ENCODE measurements at regions not wholly inside any gene's neighbourhood (a gene's known extent, or its start where the extent isn't known, plus 50 kb on each side); places are given as distances from the start of the nearest gene placed in this dataset.

GRCh38 chr1:239686386-239686785, 300.0 kb downstream of the CHRM3 start:
- no peak for DNase-seq

GRCh38 chr1:239696317-239696716, 309.9 kb downstream of the CHRM3 start:
- DNase-seq: no peak

- no peak for DNase-seq
Observed at GRCh38 chr1:239700667-239701066, 314.3 kb downstream of the CHRM3 start.

GRCh38 chr1:239703075-239703474, 316.7 kb downstream of the CHRM3 start:
- no peak for DNase-seq

GRCh38 chr1:239706245-239706892, 320.0 kb downstream of the CHRM3 start:
- no peak for DNase-seq

GRCh38 chr1:239707615-239708014, 321.2 kb downstream of the CHRM3 start:
- DNase-seq: no peak

- DNase-seq: no peak
Observed at GRCh38 chr1:239708622-239709021, 322.3 kb downstream of the CHRM3 start.

- no peak for DNase-seq
Observed at GRCh38 chr1:239711768-239712167, 325.4 kb downstream of the CHRM3 start.

GRCh38 chr1:239717097-239717917, 330.9 kb downstream of the CHRM3 start:
- no peak for DNase-seq

- DNase-seq: no peak
Observed at GRCh38 chr1:239717918-239718184, 331.5 kb downstream of the CHRM3 start.

GRCh38 chr1:239718571-239718970, 332.2 kb downstream of the CHRM3 start:
- no peak for DNase-seq

GRCh38 chr1:239718997-239719628, 332.7 kb downstream of the CHRM3 start:
- no peak for DNase-seq

- no peak for DNase-seq
Observed at GRCh38 chr1:239719642-239720258, 333.4 kb downstream of the CHRM3 start.

GRCh38 chr1:239722035-239722434, 335.7 kb downstream of the CHRM3 start:
- DNase-seq: no peak

- DNase-seq: peak; percentile 31
Observed at GRCh38 chr1:239723776-239724367, 337.5 kb downstream of the CHRM3 start.

GRCh38 chr1:239725371-239725770, 339.0 kb downstream of the CHRM3 start:
- no peak for DNase-seq

GRCh38 chr1:239725933-239726332, 339.6 kb downstream of the CHRM3 start:
- DNase-seq: no peak

GRCh38 chr1:239730378-239730777, 344.0 kb downstream of the CHRM3 start:
- DNase-seq: no peak

GRCh38 chr1:239731082-239731748, 344.8 kb downstream of the CHRM3 start:
- peak; percentile 41 for DNase-seq

- no peak for DNase-seq
Observed at GRCh38 chr1:239732770-239733169, 346.4 kb downstream of the CHRM3 start.

- peak; percentile 60 for DNase-seq
Observed at GRCh38 chr1:239733995-239734394, 347.6 kb downstream of the CHRM3 start.

- DNase-seq: no peak
Observed at GRCh38 chr1:239735111-239735510, 348.7 kb downstream of the CHRM3 start.

- no peak for DNase-seq
Observed at GRCh38 chr1:239736479-239736878, 350.1 kb downstream of the CHRM3 start.

Data from fibroblast of upper back skin (primary cell).